PC-9 (cell line): ENCODE measurements at regions not wholly inside any gene's neighbourhood (a gene's known extent, or its start where the extent isn't known, plus 50 kb on each side); places are given as distances from the start of the nearest gene placed in this dataset.

ENCODE experiments used
- BruUV-seq: library from RNA; stranded (reverse); fragments of 400-500 nt; replicated peaks from 2 replicates; lab custom pipeline; 2021; lab: Mats Ljungman, UMichigan
- CTCF ChIA-PET: fragments of 300-600 bp; sonication (Branson Sonifier 250); formaldehyde crosslinking; loops from one replicate; lab custom pipeline; 2022; ENCODE audit warnings: antibody characterized with exemption; lab: Charles Lee
- POLR2A ChIA-PET: fragments of 300-600 bp; sonication (Branson Sonifier 250); formaldehyde crosslinking; loops from one replicate; lab custom pipeline; 2022; ENCODE audit warnings: antibody characterized with exemption; ENCODE audit not compliant: unreplicated experiment; lab: Charles Lee
- DNase-seq, 2 experiments: peaks; one replicate each; pipeline versions ENCODE4 v3.0.0 to v3.0.0-alpha.2; 2015 to 2022; ENCODE audit warnings: mixed read lengths in 1 of 2
- H2AFZ ChIP-seq: fragments of 200-600 bp; sonication (generic); 2 replicates; pipeline ENCODE4 v1.8.1; 2017; ENCODE audit warnings: antibody characterized with exemption
- H3F3A ChIP-seq: fragments of 200-600 bp; sonication (generic); 2 replicates; pipeline ENCODE4 v1.8.1; 2017; ENCODE audit warnings: antibody characterized with exemption, mild to moderate bottlenecking, low read depth; ENCODE audit not compliant: insufficient read depth
- H3K27ac ChIP-seq: fragments of 200-600 bp; sonication (generic); 2 replicates; pipeline ENCODE4 v1.6.1; 2016; ENCODE audit warnings: mixed run types
- H3K27me3 ChIP-seq: fragments of 200-600 bp; sonication (generic); 2 replicates; pipeline ENCODE4 v1.6.1; 2016; ENCODE audit warnings: low read depth, mixed run types; ENCODE audit not compliant: insufficient read depth
- H3K36me3 ChIP-seq: fragments of 200-600 bp; sonication (generic); 2 replicates; pipeline ENCODE4 v1.6.1; 2016; ENCODE audit warnings: low read depth, mixed run types
- H3K4me1 ChIP-seq: fragments of 200-600 bp; sonication (generic); replicated peaks from 2 replicates; pipeline ENCODE4 v1.6.1; 2016; ENCODE audit warnings: mixed run types; ENCODE audit not compliant: insufficient read depth
- H3K4me2 ChIP-seq: fragments of 200-600 bp; sonication (generic); 2 replicates; pipeline ENCODE4 v1.6.1; 2017; ENCODE audit warnings: mixed run types
- H3K4me3 ChIP-seq: fragments of 200-600 bp; sonication (generic); 2 replicates; pipeline ENCODE4 v1.6.1; 2016; ENCODE audit warnings: mixed run types
- H3K79me2 ChIP-seq: fragments of 200-600 bp; sonication (generic); 2 replicates; pipeline ENCODE4 v1.6.1; 2017; ENCODE audit warnings: low read depth, mixed run types
- H3K9me2 ChIP-seq: fragments of 200-600 bp; sonication (generic); 2 replicates; pipeline ENCODE4 v1.8.1; 2017; ENCODE audit warnings: mild to moderate bottlenecking; ENCODE audit not compliant: insufficient read depth
- H3K9me3 ChIP-seq: fragments of 200-600 bp; sonication (generic); 2 replicates; pipeline ENCODE4 v1.8.1; 2016; ENCODE audit warnings: low read depth; ENCODE audit not compliant: insufficient read depth
- H4K20me1 ChIP-seq: fragments of 200-600 bp; sonication (generic); 2 replicates; pipeline ENCODE4 v1.8.1; 2017; ENCODE audit not compliant: insufficient read depth
- CTCF ChIP-seq: fragments of 200-600 bp; sonication (generic); conservative IDR thresholded peaks from 2 replicates; pipeline ENCODE4 v1.6.1; 2017; ENCODE audit warnings: mixed run types, antibody characterized with exemption, mild to moderate bottlenecking, moderate library complexity
- EZH2 ChIP-seq: fragments of 200-600 bp; sonication (generic); IDR thresholded peaks from 2 replicates; pipeline ENCODE4 v1.8.0; 2017; ENCODE audit warnings: antibody characterized with exemption, low read depth
- intact Hi-C: fragments of 100-400 bp; cut with micrococcal nuclease; formaldehyde crosslinking; loops from one replicate; pipeline ENCODE4 v1.10.0; 2022; ENCODE audit not compliant: unreplicated experiment

GRCh38 chr5:5968981-5969380, 409.4 kb downstream of the MED10 start:
- no peaks in the 10 kb centered on the region; the same call in 1 of the 2 replicates for H4K20me1 ChIP-seq
- ChIA-PET POLR2A (no interaction called here), CTCF (no interaction called here)
- 0 out of 2 replicates have a peak, but pooled peaks cover 7% of the 10 kb centered on the region for H3K4me1 ChIP-seq
- TF ChIP-seq CTCF = no peak
- no peak for TF ChIP-seq EZH2
- no peak overlapping the region for H3K4me3 ChIP-seq
- no TSS peak for BruUV-seq
- H3K79me2 ChIP-seq = no peaks in the 10 kb centered on the region
- no peak for DNase-seq
- H3F3A ChIP-seq = no peaks in the 10 kb centered on the region
- intact Hi-C loops = no loop called here
- no peak overlapping the region for H3K4me2 ChIP-seq
- no peaks in the 10 kb centered on the region for H3K36me3 ChIP-seq
- H3K27ac ChIP-seq = no peak overlapping the region
- no peaks in the 10 kb centered on the region for H3K27me3 ChIP-seq
- H2AFZ ChIP-seq = no peak overlapping the region
- H3K9me3 ChIP-seq = no peaks in the 10 kb centered on the region; the same call in 1 of the 2 replicates
- H3K9me2 ChIP-seq = no peaks in the 10 kb centered on the region

- Histone ChIP-seq H3K36me3 (no peaks in the 10 kb centered on the region), H4K20me1 (no peaks in the 10 kb centered on the region; the same call in 1 of the 2 replicates), H3K9me2 (no peaks in the 10 kb centered on the region), H3K4me2 (0 out of 2 replicates have a peak overlapping the region, but pooled peaks have one; percentile 1), H3F3A (no peaks in the 10 kb centered on the region), H2AFZ (no peak overlapping the region), H3K9me3 (no peaks in the 10 kb centered on the region; the same call in 1 of the 2 replicates), H3K27me3 (no peaks in the 10 kb centered on the region), H3K4me3 (no peak overlapping the region), H3K79me2 (no peaks in the 10 kb centered on the region), H3K27ac (no peak overlapping the region), H3K4me1 (0 out of 2 replicates have a peak, but pooled peaks cover 7% of the 10 kb centered on the region)
- CTCF ChIA-PET = no interaction called here
- POLR2A ChIA-PET = no interaction called here
- TF ChIP-seq CTCF (no peak), EZH2 (no peak)
- intact Hi-C loops = no loop called here
- DNase-seq = peak in 1 of 2 experiments; percentile 70
- BruUV-seq = no TSS peak
Observed at GRCh38 chr5:5967944-5968343, 410.4 kb downstream of the MED10 start.

- H3F3A ChIP-seq = no peaks in the 10 kb centered on the region
- BruUV-seq = no TSS peak
- H3K4me2 ChIP-seq = no peak overlapping the region
- no peak overlapping the region for H2AFZ ChIP-seq
- H3K27ac ChIP-seq = no peak overlapping the region
- H3K4me3 ChIP-seq = no peak overlapping the region
- H3K9me2 ChIP-seq = no peaks in the 10 kb centered on the region
- H3K4me1 ChIP-seq = 0 out of 2 replicates have a peak, but pooled peaks cover 7% of the 10 kb centered on the region
- H3K27me3 ChIP-seq = no peaks in the 10 kb centered on the region
- POLR2A ChIA-PET = no interaction called here
- no peaks in the 10 kb centered on the region; the same call in 1 of the 2 replicates for H3K9me3 ChIP-seq
- CTCF ChIA-PET = no interaction called here
- TF ChIP-seq CTCF (no peak), EZH2 (no peak)
- no peaks in the 10 kb centered on the region for H3K36me3 ChIP-seq
- no peaks in the 10 kb centered on the region for H3K79me2 ChIP-seq
- no peaks in the 10 kb centered on the region; the same call in 1 of the 2 replicates for H4K20me1 ChIP-seq
- intact Hi-C loops = no loop called here
- no peak for DNase-seq
Observed at GRCh38 chr5:5967373-5967772, 411.0 kb downstream of the MED10 start.
